K562 (cell line): ENCODE measurements at regions not wholly inside any gene's neighbourhood (a gene's known extent, or its start where the extent isn't known, plus 50 kb on each side); places are given as distances from the start of the nearest gene placed in this dataset.

ENCODE experiments used
- ATAC-seq: fragments of 200-7000 bp; cut with Tn5 transposase; 3 replicates; pipeline ENCODE4 v1.9.1; 2020; ENCODE audit warnings: moderate library complexity
- BruUV-seq: library from RNA; stranded (reverse); fragments of 400-500 nt; replicated peaks from 2 replicates; lab custom pipeline; 2021; lab: Mats Ljungman, UMichigan
- CTCF ChIA-PET: fragments of 300-600 bp; formaldehyde crosslinking; extraction: SDS; loops from one replicate; lab custom pipeline; 2021; ENCODE audit warnings: low intra/inter-chr PET ratio; lab: Yijun Ruan, JAX
- POLR2A ChIA-PET: fragments of 300-600, 350-650 bp; sonication (Branson Sonifier 250); formaldehyde crosslinking; extraction: SDS; loops from one replicate; lab custom pipeline; 2021; ENCODE audit warnings: antibody characterized with exemption, inconsistent platforms; lab: Yijun Ruan, JAX
- DNase-seq, 4 experiments: peaks; one replicate each; pipeline versions ENCODE4 v3.0.0 to v3.0.0-alpha.2; 2011 to 2018; ENCODE audit warnings: low spot score in 3 of 4, mixed read lengths in 3 of 4; ENCODE audit errors: extremely low read depth in 1 of 4
- FAIRE-seq: peaks from 2 replicates; lab custom pipeline; 2011; peaks lifted over from hg19 to GRCh38; lab: Jason Lieb, UNC
- H2AFZ ChIP-seq: 2 replicates; pipeline ENCODE4 v1.6.0; 2011; ENCODE audit warnings: low read depth, low read length, control low read depth, inconsistent platforms
- H3K27ac ChIP-seq: fragments of 200-600 bp; 3 replicates; pipeline ENCODE4 v1.8.0; 2011; ENCODE audit warnings: low read depth, mild to moderate bottlenecking, control low read depth, inconsistent platforms, low read length, moderate library complexity, mixed read lengths; ENCODE audit errors: extremely low read depth
- H3K27me3 ChIP-seq, 2 experiments: fragments of 300-600 bp in 1 of 2; 2 replicates in 1 of 2; 3 replicates in 1 of 2; pipeline versions ENCODE4 v1.6.0 to v1.8.0; 2011; ENCODE audit warnings: inconsistent platforms in 2 of 2, low read length in 2 of 2, mild to moderate bottlenecking in 1 of 2, mixed read lengths in 1 of 2, moderate library complexity in 1 of 2; ENCODE audit not compliant: control insufficient read depth in 2 of 2, insufficient read depth in 2 of 2
- H3K36me3 ChIP-seq: fragments of 300-600 bp; 3 replicates; pipeline ENCODE4 v1.8.0; 2011; ENCODE audit warnings: mild to moderate bottlenecking, low read length, inconsistent platforms; ENCODE audit not compliant: control insufficient read depth, insufficient read depth
- H3K4me1 ChIP-seq, 2 experiments: fragments of 200-600 bp in 1 of 2; replicated peaks in 1 of 2; 2 replicates in 1 of 2; 3 replicates in 1 of 2; pipeline versions ENCODE4 v1.5.1 to v1.8.0; 2011; ENCODE audit warnings: inconsistent platforms in 2 of 2, low read length in 2 of 2, mild to moderate bottlenecking in 1 of 2, mixed read lengths in 1 of 2, moderate library complexity in 1 of 2; ENCODE audit not compliant: control insufficient read depth in 2 of 2, insufficient read depth in 2 of 2
- H3K4me2 ChIP-seq: 2 replicates; pipeline ENCODE4 v1.6.1; 2011; ENCODE audit warnings: low read length, control low read depth, inconsistent platforms, mixed read lengths; ENCODE audit not compliant: insufficient read depth
- H3K4me3 ChIP-seq: fragments of 200-600 bp; sonication (generic), shearing (Covaris generic); 2 replicates; pipeline ENCODE4 v1.5.1; 2016; ENCODE audit warnings: control low read depth, inconsistent platforms
- H3K79me2 ChIP-seq: fragments of 200-600 bp; 3 replicates; pipeline ENCODE4 v1.8.0; 2011; ENCODE audit warnings: low read length, inconsistent platforms; ENCODE audit not compliant: control insufficient read depth, insufficient read depth
- H3K9ac ChIP-seq, 2 experiments: 2 replicates each; pipeline versions ENCODE4 v1.6.0 to v1.6.1; 2011; ENCODE audit warnings: low read depth in 2 of 2, low read length in 2 of 2, control low read depth in 1 of 2, inconsistent platforms in 1 of 2, mild to moderate bottlenecking in 1 of 2, mixed read lengths in 1 of 2; ENCODE audit not compliant: insufficient read depth in 1 of 2
- H3K9me1 ChIP-seq: one replicate; pipeline ENCODE4 v1.6.0; 2011; ENCODE audit warnings: inconsistent platforms, mild to moderate bottlenecking, low read length, moderate library complexity; ENCODE audit not compliant: control insufficient read depth, insufficient read depth
- H3K9me3 ChIP-seq: replicated peaks from 2 replicates; pipeline ENCODE4 v1.5.1; 2011; ENCODE audit warnings: low read depth, low read length, inconsistent platforms; ENCODE audit not compliant: control insufficient read depth, insufficient read depth
- H4K20me1 ChIP-seq: replicated peaks from 2 replicates; pipeline ENCODE4 v1.6.1; 2011; ENCODE audit warnings: low read length, inconsistent platforms, mixed read lengths; ENCODE audit not compliant: control insufficient read depth, insufficient read depth
- CGGBP1 ChIP-seq: fragments of 250-450 bp; sonication (Bioruptor Pico); IDR thresholded peaks from 2 replicates; pipeline ENCODE4 v1.9.0; 2021; ENCODE audit warnings: mild to moderate bottlenecking
- CREM ChIP-seq: IDR thresholded peaks from 2 replicates; pipeline ENCODE4 v1.6.1; 2014; ENCODE audit warnings: antibody characterized with exemption, low read depth
- GATA2 ChIP-seq: sonication (generic); formaldehyde crosslinking; IDR thresholded peaks from 2 replicates; pipeline ENCODE4 v1.4.0; 2020; ENCODE audit warnings: mild to moderate bottlenecking, missing genetic modification reagents
- HSF4 ChIP-seq: fragments of 250-450 bp; sonication (Bioruptor Pico); IDR thresholded peaks from 2 replicates; pipeline ENCODE4 v2.1.2; 2022; ENCODE audit warnings: mild to moderate bottlenecking, moderate library complexity, borderline replicate concordance
- LCOR ChIP-seq: sonication (generic); formaldehyde crosslinking; IDR thresholded peaks from 2 replicates; pipeline ENCODE4 v1.8.0; 2022; ENCODE audit warnings: mild to moderate bottlenecking, missing genetic modification reagents
- NCOA2 ChIP-seq, 2 experiments: fragments of 450-650 bp; IDR thresholded peaks; 2 replicates each; pipeline ENCODE4 v1.6.1; 2018; ENCODE audit warnings: mild to moderate bottlenecking in 2 of 2, moderate library complexity in 1 of 2; ENCODE audit not compliant: partially characterized antibody in 2 of 2
- RFX1 ChIP-seq: fragments of 450-650 bp; IDR thresholded peaks from 2 replicates; pipeline ENCODE4 v1.6.1; 2016; ENCODE audit warnings: mild to moderate bottlenecking, moderate library complexity
- SMAD4 ChIP-seq: fragments of 250-450 bp; sonication (Bioruptor Pico); conservative IDR thresholded peaks from 2 replicates; pipeline ENCODE4 v1.8.0; 2021; ENCODE audit warnings: inconsistent platforms, mild to moderate bottlenecking, moderate library complexity
- STAT5B ChIP-seq: fragments of 250-450 bp; sonication (Bioruptor Pico); IDR thresholded peaks from 2 replicates; pipeline ENCODE4 v1.8.0; 2021; ENCODE audit warnings: mild to moderate bottlenecking, inconsistent platforms
- TCF15 ChIP-seq: fragments of 250-450 bp; sonication (Bioruptor Pico); IDR thresholded peaks from 2 replicates; pipeline ENCODE4 v1.8.0; 2022; ENCODE audit warnings: moderate library complexity, mild to moderate bottlenecking, inconsistent platforms
- ZBTB11 ChIP-seq, 3 experiments: fragments of 200-800 bp in 1 of 3; fragments of 250-450 bp in 1 of 3; fragments of 450-650 bp in 1 of 3; sonication (Bioruptor Pico) in 1 of 3; sonication (Bioruptor generic) in 1 of 3; formaldehyde crosslinking in 1 of 3; IDR thresholded peaks; 2 replicates each; pipeline versions ENCODE4 v1.6.1 to v1.8.0; 2016 to 2022; ENCODE audit warnings: mild to moderate bottlenecking in 2 of 3, missing genetic modification characterization in 2 of 3, missing compliant biosample characterization in 1 of 3, moderate library complexity in 1 of 3
- ZFPM2 ChIP-seq: fragments of 250-450 bp; sonication (Bioruptor Pico); IDR thresholded peaks from 2 replicates; pipeline ENCODE4 v1.5.1; 2022; ENCODE audit warnings: mild to moderate bottlenecking
- ZNF3 ChIP-seq: fragments of 250-450 bp; sonication (Bioruptor Pico); IDR thresholded peaks from 2 replicates; pipeline ENCODE4 v1.5.0; 2021; ENCODE audit warnings: mild to moderate bottlenecking, moderate library complexity
- ZNF764 ChIP-seq: fragments of 250-450 bp; sonication (Bioruptor Pico); IDR thresholded peaks from 2 replicates; pipeline ENCODE4 v1.4.0; 2020; ENCODE audit warnings: low read depth, mild to moderate bottlenecking, moderate library complexity
- ZNF778 ChIP-seq: fragments of 450-650 bp; formaldehyde crosslinking; IDR thresholded peaks from 2 replicates; pipeline ENCODE4 v1.4.0; 2020; ENCODE audit warnings: mild to moderate bottlenecking, moderate library complexity
- in situ Hi-C: fragments of 300-500 bp; cut with MboI; formaldehyde crosslinking; loops from 4 replicates; pipeline ENCODE4 v1.15.0; 2018; ENCODE audit warnings: inconsistent platforms, mixed read lengths
- intact Hi-C: fragments of 100-400 bp; cut with micrococcal nuclease; formaldehyde crosslinking; loops from 2 replicates; pipeline ENCODE4 v1.14.2; 2022

GRCh38 chr6:92166666-92167065 is 1252.7 kb downstream of the EPHA7 start:
- Histone ChIP-seq H3K4me1 (no peaks in the 10 kb centered on the region), H3K36me3 (no peaks in the 10 kb centered on the region), H2AFZ (no peak overlapping the region), H3K9ac (no peak overlapping the region), H3K27me3 (no peaks in the 10 kb centered on the region), H3K9me3 (no peaks in the 10 kb centered on the region), H3K79me2 (no peaks in the 10 kb centered on the region), H3K4me2 (no peak overlapping the region), H3K27ac (no peak overlapping the region), H3K9me1 (no peaks in the 10 kb centered on the region), H3K4me3 (no peak overlapping the region), H4K20me1 (no peaks in the 10 kb centered on the region)
- no peak for FAIRE-seq
- no peak for ATAC-seq
- DNase-seq, result no peak
- ChIA-PET CTCF (no interaction called here), POLR2A (no interaction called here)
- TF ChIP-seq GATA2 (CRISPR knock-in tag) (no peak), CREM (no peak)
- in situ Hi-C loops (no loop called here), intact Hi-C loops (no loop called here)
- no TSS peak for BruUV-seq

GRCh38 chr6:92161953-92162352 is 1257.4 kb downstream of the EPHA7 start:
- intact Hi-C loops (no loop called here), in situ Hi-C loops (no loop called here)
- BruUV-seq, result no TSS peak
- Histone ChIP-seq H2AFZ (no peak overlapping the region), H3K36me3 (no peaks in the 10 kb centered on the region), H3K4me1 (no peaks in the 10 kb centered on the region), H3K9me3 (no peaks in the 10 kb centered on the region), H3K4me3 (no peak overlapping the region), H3K9me1 (no peaks in the 10 kb centered on the region), H4K20me1 (no peaks in the 10 kb centered on the region), H3K27ac (no peak overlapping the region), H3K9ac (no peak overlapping the region), H3K27me3 (no peaks in the 10 kb centered on the region), H3K79me2 (no peaks in the 10 kb centered on the region), H3K4me2 (no peak overlapping the region)
- DNase-seq (no peak), FAIRE-seq (no peak), ATAC-seq (no peak)
- POLR2A ChIA-PET, result no interaction called here
- CTCF ChIA-PET, result interaction anchor here (0.8 kb wide), 1 partner anchor 1291 kb away, joined by 5 read pairs; no protein-coding TSS in a partner anchor
- TF ChIP-seq SMAD4 (no peak), LCOR (CRISPR knock-in tag) (no peak), ZFPM2 (CRISPR knock-in tag) (no peak), RFX1 (no peak), ZNF778 (CRISPR knock-in tag) (no peak), HSF4 (CRISPR knock-in tag) (no peak), TCF15 (no peak), STAT5B (CRISPR knock-in tag) (no peak), ZNF764 (CRISPR knock-in tag) (no peak), ZBTB11 (CRISPR knock-in tag; IDR thresholded peaks at IDR 0.05) (no peak), ZNF3 (CRISPR knock-in tag) (no peak), CGGBP1 (CRISPR knock-in tag) (no peak), NCOA2 (IDR thresholded peaks at IDR 0.05; ENCODE audit: partially characterized antibody in 2 of 2) (no peak)
